ENCODE measurements at regions not wholly inside any gene's neighbourhood (a gene's known extent, or its start where the extent isn't known, plus 50 kb on each side); places are given as distances from the start of the nearest gene placed in this dataset.

GRCh38 chr7:22651036-22651435 is 76.0 kb upstream of the IL6 start:
- no peak for DNase-seq (ENCODE audit: extremely low read depth, insufficient read length)
- no peaks in the 10 kb centered on the region for H3K36me3 ChIP-seq (ENCODE audit: control insufficient read depth, insufficient read depth, low read length)
- TF ChIP-seq CTCF (IDR thresholded peaks at IDR 0.05; ENCODE audit: insufficient read depth, low read length, poor library complexity, severe bottlenecking), result no peak
- H3K4me3 ChIP-seq (replicated peaks; ENCODE audit: low read depth, low read length), result no peak overlapping the region
- no peaks in the 10 kb centered on the region for H3K27me3 ChIP-seq (replicated peaks; ENCODE audit: control insufficient read depth, insufficient read depth, low read length)

GRCh38 chr7:22649686-22650085 is 77.3 kb upstream of the IL6 start:
- DNase-seq (ENCODE audit: extremely low read depth, insufficient read length), result no peak
- Histone ChIP-seq H3K4me3 (replicated peaks; ENCODE audit: low read depth, low read length) (no peak overlapping the region), H3K36me3 (ENCODE audit: control insufficient read depth, insufficient read depth, low read length) (no peaks in the 10 kb centered on the region), H3K27me3 (replicated peaks; ENCODE audit: control insufficient read depth, insufficient read depth, low read length) (no peaks in the 10 kb centered on the region)
- TF ChIP-seq CTCF (IDR thresholded peaks at IDR 0.05; ENCODE audit: insufficient read depth, low read length, poor library complexity, severe bottlenecking), result no peak

GRCh38 chr7:22647451-22648257 is 79.3 kb upstream of the IL6 start:
- TF ChIP-seq CTCF (IDR thresholded peaks at IDR 0.05; ENCODE audit: insufficient read depth, low read length, poor library complexity, severe bottlenecking), result no peak
- Histone ChIP-seq H3K36me3 (ENCODE audit: control insufficient read depth, insufficient read depth, low read length) (no peaks in the 10 kb centered on the region), H3K27me3 (replicated peaks; ENCODE audit: control insufficient read depth, insufficient read depth, low read length) (no peaks in the 10 kb centered on the region), H3K4me3 (replicated peaks; ENCODE audit: low read depth, low read length) (no peak overlapping the region)
- DNase-seq (ENCODE audit: extremely low read depth, insufficient read length), result no peak

GRCh38 chr7:22645418-22646181 is 81.4 kb upstream of the IL6 start:
- no peak for DNase-seq (ENCODE audit: extremely low read depth, insufficient read length)
- H3K36me3 ChIP-seq (ENCODE audit: control insufficient read depth, insufficient read depth, low read length), result no peaks in the 10 kb centered on the region
- TF ChIP-seq CTCF (IDR thresholded peaks at IDR 0.05; ENCODE audit: insufficient read depth, low read length, poor library complexity, severe bottlenecking), result no peak

GRCh38 chr7:22642454-22642853 is 84.5 kb upstream of the IL6 start:
- H3K36me3 ChIP-seq (ENCODE audit: control insufficient read depth, insufficient read depth, low read length), result no peaks in the 10 kb centered on the region
- no peak overlapping the region for H3K4me3 ChIP-seq (replicated peaks; ENCODE audit: low read depth, low read length)
- DNase-seq (ENCODE audit: extremely low read depth, insufficient read length), result no peak
- TF ChIP-seq CTCF (IDR thresholded peaks at IDR 0.05; ENCODE audit: insufficient read depth, low read length, poor library complexity, severe bottlenecking), result no peak
- H3K27me3 ChIP-seq (replicated peaks; ENCODE audit: control insufficient read depth, insufficient read depth, low read length), result no peaks in the 10 kb centered on the region

More at GRCh38 chr7:22645418-22646181, 81.4 kb upstream of the IL6 start:
- Histone ChIP-seq H3K4me3 (replicated peaks; ENCODE audit: low read depth, low read length) (no peak overlapping the region), H3K27me3 (replicated peaks; ENCODE audit: control insufficient read depth, insufficient read depth, low read length) (no peaks in the 10 kb centered on the region)
